ENCODE measurements at regions not wholly inside any gene's neighbourhood (a gene's known extent, or its start where the extent isn't known, plus 50 kb on each side); places are given as distances from the start of the nearest gene placed in this dataset.

DNA sequence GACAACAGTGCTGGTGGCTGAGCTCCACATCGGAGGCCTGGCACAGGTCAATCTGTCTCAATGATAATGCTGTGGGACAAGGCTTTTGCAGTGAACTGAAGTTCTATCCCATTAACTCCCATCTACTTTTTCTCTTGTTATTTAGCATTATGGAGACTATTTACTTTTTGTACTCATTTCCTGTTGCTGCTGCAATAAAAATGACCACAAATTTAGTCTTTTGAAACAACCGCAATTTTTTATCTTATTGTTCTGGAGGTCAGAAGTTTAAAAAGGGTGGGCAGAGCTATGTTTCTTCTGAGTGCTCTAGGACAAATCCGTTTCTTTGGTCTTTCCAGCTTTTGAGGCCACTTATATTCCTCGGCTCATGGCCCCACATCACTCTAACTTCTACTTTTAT is 111.0 kb upstream of the PITX2 start:
- BruUV-seq (replicated peaks): no TSS peak
- no peak for DNase-seq (ENCODE audit: low read depth, low spot score)

DNA sequence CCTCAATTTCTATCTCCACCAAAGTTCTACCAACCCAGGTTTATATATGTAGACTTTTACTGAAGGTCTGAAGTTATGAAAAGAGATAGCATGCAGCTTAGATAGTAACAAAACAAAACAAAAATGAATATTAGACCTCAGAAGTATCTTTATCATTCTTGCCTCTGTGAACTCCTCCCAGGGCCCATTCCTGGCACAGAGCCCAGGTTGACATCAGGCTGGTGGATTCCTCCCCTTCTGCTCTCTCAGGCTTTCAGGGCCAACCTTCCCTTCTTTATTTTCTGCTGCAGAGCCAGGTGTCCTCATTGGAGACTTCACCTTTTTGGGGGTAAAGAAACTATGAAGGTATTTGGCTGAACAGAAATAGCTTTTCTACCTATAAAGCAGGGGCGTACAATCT is 112.8 kb upstream of the PITX2 start:
- BruUV-seq (replicated peaks): no TSS peak
- in situ Hi-C loops (cut with HindIII; ENCODE audit: low pct_unique_long_range_greater_than_20kb, low sequenced_read_pairs): no loop called here

More for the DNA sequence above, 111.0 kb upstream of the PITX2 start:
- in situ Hi-C loops (cut with HindIII; ENCODE audit: low pct_unique_long_range_greater_than_20kb, low sequenced_read_pairs): no loop called here
- intact Hi-C loops (cut with micrococcal nuclease; ENCODE audit: unreplicated experiment): no loop called here
- ATAC-seq: no peak
- no peak overlapping the region for H3K4me3 ChIP-seq (ENCODE audit: low read depth in 2 of 2, low read length in 2 of 2)
- no peaks in the 10 kb centered on the region for H3K36me3 ChIP-seq (ENCODE audit: control insufficient read depth, insufficient read depth, low read length)
- H3K9me3 ChIP-seq (ENCODE audit: control insufficient read depth, insufficient read depth, low read depth, low read length): no peaks in the 10 kb centered on the region
- no peak for TF ChIP-seq TCF7L2 (IDR thresholded peaks at IDR 0.05; ENCODE audit: low read depth, low read length)
- TF ChIP-seq SIN3A (IDR thresholded peaks at IDR 0.05; ENCODE audit: borderline replicate concordance, insufficient read depth, low read depth, low read length): no peak
- TF ChIP-seq POLR2AphosphoS5 (IDR thresholded peaks at IDR 0.05; ENCODE audit: low read depth, low read length): no peak
- CTCF ChIA-PET: no interaction called here
- H3K4me1 ChIP-seq (ENCODE audit: control insufficient read depth, insufficient read depth, low read length): no peaks in the 10 kb centered on the region
- H3K27me3 ChIP-seq (ENCODE audit: control insufficient read depth, insufficient read depth, low read length): no peaks in the 10 kb centered on the region
- POLR2A ChIA-PET: interaction anchor here (0.6 kb wide), 1 partner anchor 802 kb away, joined by 3 read pairs; no protein-coding TSS in a partner anchor
- no peak overlapping the region for H3K27ac ChIP-seq (ENCODE audit: low read length)

More for the DNA sequence above, 112.8 kb upstream of the PITX2 start:
- no peak overlapping the region for H3K27ac ChIP-seq (ENCODE audit: low read length)
- no peaks in the 10 kb centered on the region for H3K27me3 ChIP-seq (ENCODE audit: control insufficient read depth, insufficient read depth, low read length)
- ChIA-PET POLR2A (no interaction called here), CTCF (no interaction called here)
- no peak for ATAC-seq
- DNase-seq (ENCODE audit: low read depth, low spot score): no peak
- H3K4me3 ChIP-seq (ENCODE audit: low read depth in 2 of 2, low read length in 2 of 2): no peak overlapping the region
- intact Hi-C loops (cut with micrococcal nuclease; ENCODE audit: unreplicated experiment): no loop called here
- TF ChIP-seq POLR2AphosphoS5 (IDR thresholded peaks at IDR 0.05; ENCODE audit: low read depth, low read length): no peak
- no peak for TF ChIP-seq TCF7L2 (IDR thresholded peaks at IDR 0.05; ENCODE audit: low read depth, low read length)
- TF ChIP-seq SIN3A (IDR thresholded peaks at IDR 0.05; ENCODE audit: borderline replicate concordance, insufficient read depth, low read depth, low read length): no peak
- TF ChIP-seq, protein P1, sequence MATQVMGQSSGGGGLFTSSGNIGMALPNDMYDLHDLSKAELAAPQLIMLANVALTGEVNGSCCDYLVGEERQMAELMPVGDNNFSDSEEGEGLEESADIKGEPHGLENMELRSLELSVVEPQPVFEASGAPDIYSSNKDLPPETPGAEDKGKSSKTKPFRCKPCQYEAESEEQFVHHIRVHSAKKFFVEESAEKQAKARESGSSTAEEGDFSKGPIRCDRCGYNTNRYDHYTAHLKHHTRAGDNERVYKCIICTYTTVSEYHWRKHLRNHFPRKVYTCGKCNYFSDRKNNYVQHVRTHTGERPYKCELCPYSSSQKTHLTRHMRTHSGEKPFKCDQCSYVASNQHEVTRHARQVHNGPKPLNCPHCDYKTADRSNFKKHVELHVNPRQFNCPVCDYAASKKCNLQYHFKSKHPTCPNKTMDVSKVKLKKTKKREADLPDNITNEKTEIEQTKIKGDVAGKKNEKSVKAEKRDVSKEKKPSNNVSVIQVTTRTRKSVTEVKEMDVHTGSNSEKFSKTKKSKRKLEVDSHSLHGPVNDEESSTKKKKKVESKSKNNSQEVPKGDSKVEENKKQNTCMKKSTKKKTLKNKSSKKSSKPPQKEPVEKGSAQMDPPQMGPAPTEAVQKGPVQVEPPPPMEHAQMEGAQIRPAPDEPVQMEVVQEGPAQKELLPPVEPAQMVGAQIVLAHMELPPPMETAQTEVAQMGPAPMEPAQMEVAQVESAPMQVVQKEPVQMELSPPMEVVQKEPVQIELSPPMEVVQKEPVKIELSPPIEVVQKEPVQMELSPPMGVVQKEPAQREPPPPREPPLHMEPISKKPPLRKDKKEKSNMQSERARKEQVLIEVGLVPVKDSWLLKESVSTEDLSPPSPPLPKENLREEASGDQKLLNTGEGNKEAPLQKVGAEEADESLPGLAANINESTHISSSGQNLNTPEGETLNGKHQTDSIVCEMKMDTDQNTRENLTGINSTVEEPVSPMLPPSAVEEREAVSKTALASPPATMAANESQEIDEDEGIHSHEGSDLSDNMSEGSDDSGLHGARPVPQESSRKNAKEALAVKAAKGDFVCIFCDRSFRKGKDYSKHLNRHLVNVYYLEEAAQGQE (IDR thresholded peaks at IDR 0.05; ENCODE audit: insufficient read depth in 1 of 2, low read depth in 2 of 2, low read length in 1 of 2): no peak
- TF ChIP-seq, protein P2, sequence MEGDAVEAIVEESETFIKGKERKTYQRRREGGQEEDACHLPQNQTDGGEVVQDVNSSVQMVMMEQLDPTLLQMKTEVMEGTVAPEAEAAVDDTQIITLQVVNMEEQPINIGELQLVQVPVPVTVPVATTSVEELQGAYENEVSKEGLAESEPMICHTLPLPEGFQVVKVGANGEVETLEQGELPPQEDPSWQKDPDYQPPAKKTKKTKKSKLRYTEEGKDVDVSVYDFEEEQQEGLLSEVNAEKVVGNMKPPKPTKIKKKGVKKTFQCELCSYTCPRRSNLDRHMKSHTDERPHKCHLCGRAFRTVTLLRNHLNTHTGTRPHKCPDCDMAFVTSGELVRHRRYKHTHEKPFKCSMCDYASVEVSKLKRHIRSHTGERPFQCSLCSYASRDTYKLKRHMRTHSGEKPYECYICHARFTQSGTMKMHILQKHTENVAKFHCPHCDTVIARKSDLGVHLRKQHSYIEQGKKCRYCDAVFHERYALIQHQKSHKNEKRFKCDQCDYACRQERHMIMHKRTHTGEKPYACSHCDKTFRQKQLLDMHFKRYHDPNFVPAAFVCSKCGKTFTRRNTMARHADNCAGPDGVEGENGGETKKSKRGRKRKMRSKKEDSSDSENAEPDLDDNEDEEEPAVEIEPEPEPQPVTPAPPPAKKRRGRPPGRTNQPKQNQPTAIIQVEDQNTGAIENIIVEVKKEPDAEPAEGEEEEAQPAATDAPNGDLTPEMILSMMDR (IDR thresholded peaks at IDR 0.05): no peak
- no peaks in the 10 kb centered on the region for H3K4me1 ChIP-seq (ENCODE audit: control insufficient read depth, insufficient read depth, low read length)
- no peaks in the 10 kb centered on the region for H3K9me3 ChIP-seq (ENCODE audit: control insufficient read depth, insufficient read depth, low read depth, low read length)
- no peaks in the 10 kb centered on the region for H3K36me3 ChIP-seq (ENCODE audit: control insufficient read depth, insufficient read depth, low read length)
